ENCODE measurements at regions not wholly inside any gene's neighbourhood (a gene's known extent, or its start where the extent isn't known, plus 50 kb on each side); places are given as distances from the start of the nearest gene placed in this dataset.

DNA sequence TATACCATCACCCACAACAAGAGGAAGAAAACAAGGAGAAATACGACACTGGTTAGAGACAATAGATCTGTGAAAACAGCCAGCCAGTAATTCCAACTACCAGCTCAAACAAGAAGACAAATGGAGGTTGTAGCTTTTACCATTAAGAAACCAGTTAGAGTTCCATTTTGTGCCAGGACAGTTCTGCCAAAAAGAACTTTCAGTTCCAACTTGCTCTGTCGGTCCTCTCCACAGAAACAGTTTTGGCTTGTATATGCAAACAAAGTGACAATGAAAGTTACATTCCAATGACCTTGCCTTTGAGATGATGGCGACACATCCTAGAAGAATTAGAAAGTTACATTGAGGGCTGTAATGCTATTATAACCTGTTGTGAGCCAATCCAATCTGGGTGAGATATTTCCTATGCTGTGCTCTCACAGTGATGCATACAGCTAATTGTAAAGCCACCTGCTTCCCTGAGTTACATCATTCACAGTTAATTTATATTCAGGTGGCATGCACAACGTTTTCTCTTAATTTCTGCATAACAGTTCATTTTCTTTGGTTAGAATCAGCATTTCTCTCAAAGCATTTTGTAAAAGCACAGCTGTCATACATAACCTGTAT lies 1378.4 kb upstream of the PIK3C3 start:
- no peak overlapping the region for H3K4me3 ChIP-seq (replicated peaks; ENCODE audit: low read depth, low read length)
- DNase-seq (ENCODE audit: extremely low read depth, insufficient read length) = no peak
- no peaks in the 10 kb centered on the region for H3K36me3 ChIP-seq (ENCODE audit: control insufficient read depth, insufficient read depth, low read length)
- TF ChIP-seq, protein P1, sequence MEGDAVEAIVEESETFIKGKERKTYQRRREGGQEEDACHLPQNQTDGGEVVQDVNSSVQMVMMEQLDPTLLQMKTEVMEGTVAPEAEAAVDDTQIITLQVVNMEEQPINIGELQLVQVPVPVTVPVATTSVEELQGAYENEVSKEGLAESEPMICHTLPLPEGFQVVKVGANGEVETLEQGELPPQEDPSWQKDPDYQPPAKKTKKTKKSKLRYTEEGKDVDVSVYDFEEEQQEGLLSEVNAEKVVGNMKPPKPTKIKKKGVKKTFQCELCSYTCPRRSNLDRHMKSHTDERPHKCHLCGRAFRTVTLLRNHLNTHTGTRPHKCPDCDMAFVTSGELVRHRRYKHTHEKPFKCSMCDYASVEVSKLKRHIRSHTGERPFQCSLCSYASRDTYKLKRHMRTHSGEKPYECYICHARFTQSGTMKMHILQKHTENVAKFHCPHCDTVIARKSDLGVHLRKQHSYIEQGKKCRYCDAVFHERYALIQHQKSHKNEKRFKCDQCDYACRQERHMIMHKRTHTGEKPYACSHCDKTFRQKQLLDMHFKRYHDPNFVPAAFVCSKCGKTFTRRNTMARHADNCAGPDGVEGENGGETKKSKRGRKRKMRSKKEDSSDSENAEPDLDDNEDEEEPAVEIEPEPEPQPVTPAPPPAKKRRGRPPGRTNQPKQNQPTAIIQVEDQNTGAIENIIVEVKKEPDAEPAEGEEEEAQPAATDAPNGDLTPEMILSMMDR (IDR thresholded peaks at IDR 0.05; ENCODE audit: insufficient read depth, low read length, poor library complexity, severe bottlenecking) = no peak
- H3K27me3 ChIP-seq (replicated peaks; ENCODE audit: control insufficient read depth, insufficient read depth, low read length) = no peaks in the 10 kb centered on the region

DNA sequence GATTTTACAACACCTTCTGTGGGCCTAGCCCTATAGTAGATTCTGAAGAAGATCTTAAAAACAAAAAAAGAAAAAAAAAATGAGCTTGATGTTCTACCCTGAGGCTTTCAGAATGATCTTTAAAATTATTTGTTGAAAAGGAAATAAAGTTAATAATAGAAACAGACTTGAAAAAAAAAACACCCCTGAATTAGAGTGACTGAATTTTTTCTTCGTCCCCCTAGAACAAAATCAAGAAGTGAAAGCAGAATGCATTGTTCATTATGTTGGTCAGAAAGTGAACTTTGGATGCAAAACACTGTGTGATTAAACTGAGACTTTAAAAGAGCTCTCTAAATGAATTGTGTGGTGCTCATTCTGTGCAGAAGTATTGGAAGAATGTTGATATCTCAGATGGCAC lies 1384.4 kb upstream of the PIK3C3 start:
- Histone ChIP-seq H3K36me3 (ENCODE audit: control insufficient read depth, insufficient read depth, low read length) (no peaks in the 10 kb centered on the region), H3K4me3 (replicated peaks; ENCODE audit: low read depth, low read length) (no peak overlapping the region), H3K27me3 (replicated peaks; ENCODE audit: control insufficient read depth, insufficient read depth, low read length) (no peaks in the 10 kb centered on the region)
- no peak for DNase-seq (ENCODE audit: extremely low read depth, insufficient read length)
- TF ChIP-seq, protein P1 (IDR thresholded peaks at IDR 0.05; ENCODE audit: insufficient read depth, low read length, poor library complexity, severe bottlenecking) = no peak

DNA sequence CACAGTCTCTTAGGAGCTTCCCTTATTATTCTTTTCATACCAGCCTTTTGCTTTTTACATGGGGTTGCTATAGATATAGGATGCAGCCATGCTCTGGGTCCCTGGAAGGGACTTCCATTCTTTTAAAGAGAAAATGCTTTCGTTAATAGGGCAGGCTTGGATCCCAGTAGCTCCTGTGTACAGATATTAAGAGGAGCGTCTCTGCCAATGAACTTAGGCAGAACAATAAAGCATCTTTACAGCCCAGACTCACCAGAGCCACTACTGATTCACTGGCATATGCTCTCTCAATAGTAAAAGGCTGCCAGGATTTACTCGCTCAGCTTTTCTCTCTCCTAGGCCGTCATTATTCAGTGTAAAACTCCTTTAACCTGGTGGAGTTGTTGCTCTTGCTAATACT lies 1385.4 kb upstream of the PIK3C3 start:
- Histone ChIP-seq H3K4me3 (replicated peaks; ENCODE audit: low read depth, low read length) (no peak overlapping the region), H3K27me3 (replicated peaks; ENCODE audit: control insufficient read depth, insufficient read depth, low read length) (no peaks in the 10 kb centered on the region), H3K36me3 (ENCODE audit: control insufficient read depth, insufficient read depth, low read length) (no peaks in the 10 kb centered on the region)
- no peak for DNase-seq (ENCODE audit: extremely low read depth, insufficient read length)
- TF ChIP-seq, protein P1 (IDR thresholded peaks at IDR 0.05; ENCODE audit: insufficient read depth, low read length, poor library complexity, severe bottlenecking) = no peak

DNA sequence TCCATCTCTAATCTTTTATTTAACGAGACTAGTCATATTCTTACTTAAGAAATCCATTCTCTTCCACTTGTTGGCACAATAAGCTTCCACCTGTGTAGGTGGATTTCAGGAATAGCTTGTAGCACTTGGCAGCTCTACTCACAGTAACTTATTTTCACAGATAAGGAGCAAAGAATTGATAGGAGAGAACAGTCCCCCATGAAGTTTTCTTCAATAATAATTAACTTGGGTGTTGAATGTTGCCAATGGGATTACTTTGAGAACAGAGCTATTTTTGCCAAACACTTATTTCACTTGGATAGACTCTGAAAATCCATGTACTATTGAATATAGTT lies 1388.6 kb upstream of the PIK3C3 start:
- DNase-seq (ENCODE audit: extremely low read depth, insufficient read length) = no peak
- TF ChIP-seq, protein P1 (IDR thresholded peaks at IDR 0.05; ENCODE audit: insufficient read depth, low read length, poor library complexity, severe bottlenecking) = no peak
- H3K4me3 ChIP-seq (replicated peaks; ENCODE audit: low read depth, low read length) = no peak overlapping the region
- no peaks in the 10 kb centered on the region for H3K36me3 ChIP-seq (ENCODE audit: control insufficient read depth, insufficient read depth, low read length)
- no peaks in the 10 kb centered on the region for H3K27me3 ChIP-seq (replicated peaks; ENCODE audit: control insufficient read depth, insufficient read depth, low read length)

DNA sequence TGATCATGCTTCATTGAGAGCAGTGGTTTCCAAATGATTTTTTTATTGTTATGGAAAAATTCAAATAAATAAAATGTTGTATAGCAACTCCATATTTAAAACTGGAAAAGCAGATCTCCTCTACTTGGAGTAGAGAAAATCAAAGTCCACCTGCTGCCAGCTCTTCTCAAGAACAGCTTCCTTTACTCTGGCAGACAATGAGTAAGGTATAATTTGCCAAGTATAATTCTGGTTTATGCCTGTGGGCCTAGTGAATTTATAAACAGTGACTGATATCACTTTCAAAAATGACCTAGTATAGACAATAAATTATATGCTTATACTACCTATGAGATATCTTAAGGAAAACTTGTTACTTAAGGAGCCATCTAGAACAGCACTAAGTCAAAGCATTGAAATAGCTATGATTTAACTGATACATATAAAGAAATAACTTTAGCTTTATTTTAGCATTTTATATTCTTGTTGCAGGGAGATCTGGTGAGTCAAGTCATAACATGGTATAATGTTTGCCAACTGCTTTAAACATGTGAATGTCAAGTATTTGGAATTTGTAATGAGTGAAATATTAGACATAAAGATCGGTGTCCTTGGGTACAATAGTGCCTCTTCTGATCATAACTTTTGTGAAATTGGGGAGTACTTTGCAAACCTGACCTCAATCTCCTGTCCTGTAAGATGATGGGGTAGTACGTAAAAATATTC lies 1389.1 kb upstream of the PIK3C3 start:
- H3K4me3 ChIP-seq (replicated peaks; ENCODE audit: low read depth, low read length) = no peak overlapping the region
- H3K27me3 ChIP-seq (replicated peaks; ENCODE audit: control insufficient read depth, insufficient read depth, low read length) = no peaks in the 10 kb centered on the region
- DNase-seq (ENCODE audit: extremely low read depth, insufficient read length) = no peak
- TF ChIP-seq, protein P1 (IDR thresholded peaks at IDR 0.05; ENCODE audit: insufficient read depth, low read length, poor library complexity, severe bottlenecking) = no peak
- H3K36me3 ChIP-seq (ENCODE audit: control insufficient read depth, insufficient read depth, low read length) = no peaks in the 10 kb centered on the region

All from GM06990 (cell line).